Nephron progenitor cell (in vitro differentiated cells): ENCODE measurements at regions not wholly inside any gene's neighbourhood (a gene's known extent, or its start where the extent isn't known, plus 50 kb on each side); places are given as distances from the start of the nearest gene placed in this dataset.

Source experiments
- DNase-seq: peaks from one replicate; pipeline ENCODE4 v3.0.0; 2021
- H3K27ac Mint-ChIP-seq: 2 replicates; pipeline ENCODE4 v1.8.0; 2021; ENCODE audit warnings: mild to moderate bottlenecking, moderate library complexity, mixed read lengths
- H3K27me3 Mint-ChIP-seq: 2 replicates; pipeline ENCODE4 v1.8.0; 2021; ENCODE audit warnings: mild to moderate bottlenecking, low read depth, mixed read lengths; ENCODE audit not compliant: poor library complexity
- H3K36me3 Mint-ChIP-seq: 2 replicates; pipeline ENCODE4 v1.8.0; 2021; ENCODE audit warnings: low read depth, mixed read lengths
- H3K4me1 Mint-ChIP-seq: 2 replicates; pipeline ENCODE4 v1.8.0; 2021; ENCODE audit warnings: mixed read lengths
- H3K4me3 Mint-ChIP-seq: 2 replicates; pipeline ENCODE4 v1.8.0; 2021; ENCODE audit warnings: mild to moderate bottlenecking, moderate library complexity, mixed read lengths
- H3K9me3 Mint-ChIP-seq: 2 replicates; pipeline ENCODE4 v1.8.0; 2021; ENCODE audit warnings: mild to moderate bottlenecking, moderate library complexity, mixed read lengths
- CTCF ChIP-seq: fragments of 200-600 bp; sonication (generic); IDR thresholded peaks from 2 replicates; pipeline ENCODE4 v1.5.0; 2021; ENCODE audit warnings: antibody characterized with exemption

DNA sequence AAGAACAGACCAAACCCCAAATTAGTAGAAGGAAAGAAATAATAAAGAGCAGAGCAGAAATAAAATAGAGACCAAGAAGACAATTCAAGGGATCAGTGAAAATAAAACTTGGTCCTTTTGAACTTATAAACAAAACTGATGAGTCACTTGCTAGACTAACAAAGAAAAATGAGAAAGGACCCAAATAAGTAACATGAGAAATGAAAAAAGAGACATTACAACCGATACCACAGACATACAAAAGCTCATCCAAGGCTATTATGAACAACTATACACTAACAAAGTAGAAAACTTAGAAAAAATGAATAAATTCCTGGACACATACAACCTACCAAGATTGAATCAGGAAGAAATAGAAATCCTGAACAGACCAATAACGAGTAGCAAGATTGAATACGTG is 414.5 kb downstream of the HTR7 start:
- no peak for TF ChIP-seq CTCF
- Mint-ChIP-seq H3K36me3 (no peaks in the 10 kb centered on the region), H3K27ac (no peak overlapping the region), H3K27me3 (peaks cover 2% of the 10 kb centered on the region), H3K4me1 (no peaks in the 10 kb centered on the region), H3K9me3 (peaks cover 31% of the 10 kb centered on the region), H3K4me3 (no peak overlapping the region)
- DNase-seq = no peak

GRCh38 chr10:90447831-90448230 is 410.0 kb downstream of the HTR7 start:
- H3K27me3 Mint-ChIP-seq = no peaks in the 10 kb centered on the region
- DNase-seq = no peak
- H3K36me3 Mint-ChIP-seq = no peaks in the 10 kb centered on the region
- H3K9me3 Mint-ChIP-seq = peaks cover 9% of the 10 kb centered on the region
- no peak overlapping the region for H3K4me3 Mint-ChIP-seq
- no peak for TF ChIP-seq CTCF
- H3K4me1 Mint-ChIP-seq = no peaks in the 10 kb centered on the region
- no peak overlapping the region for H3K27ac Mint-ChIP-seq

GRCh38 chr10:90450797-90451196 is 407.0 kb downstream of the HTR7 start:
- no peak for DNase-seq
- Mint-ChIP-seq H3K27ac (no peak overlapping the region), H3K27me3 (no peaks in the 10 kb centered on the region), H3K36me3 (no peaks in the 10 kb centered on the region), H3K9me3 (no peaks in the 10 kb centered on the region), H3K4me1 (no peaks in the 10 kb centered on the region), H3K4me3 (no peak overlapping the region)
- TF ChIP-seq CTCF = no peak

DNA sequence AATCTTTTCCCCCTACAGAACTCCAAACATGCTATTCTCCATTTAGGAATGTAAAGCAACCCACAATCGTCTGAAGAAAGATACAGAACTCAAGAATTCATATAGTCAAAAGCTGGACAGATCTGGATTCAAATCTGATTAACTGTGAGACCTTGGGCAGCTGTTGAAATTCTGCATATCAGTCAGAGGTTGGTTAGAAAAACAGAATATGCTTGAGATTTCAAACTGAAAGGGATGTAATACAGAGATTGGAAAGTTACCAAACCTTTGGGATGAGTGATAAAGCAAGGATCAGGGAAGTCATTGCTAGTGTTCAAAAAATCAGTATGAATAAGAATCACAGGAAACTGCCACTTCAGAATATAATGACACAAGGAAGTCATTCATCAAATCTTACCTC is 406.6 kb downstream of the HTR7 start:
- Mint-ChIP-seq H3K4me1 (no peaks in the 10 kb centered on the region), H3K9me3 (no peaks in the 10 kb centered on the region), H3K27ac (no peak overlapping the region), H3K27me3 (no peaks in the 10 kb centered on the region), H3K36me3 (no peaks in the 10 kb centered on the region), H3K4me3 (no peak overlapping the region)
- TF ChIP-seq CTCF = no peak
- no peak for DNase-seq

DNA sequence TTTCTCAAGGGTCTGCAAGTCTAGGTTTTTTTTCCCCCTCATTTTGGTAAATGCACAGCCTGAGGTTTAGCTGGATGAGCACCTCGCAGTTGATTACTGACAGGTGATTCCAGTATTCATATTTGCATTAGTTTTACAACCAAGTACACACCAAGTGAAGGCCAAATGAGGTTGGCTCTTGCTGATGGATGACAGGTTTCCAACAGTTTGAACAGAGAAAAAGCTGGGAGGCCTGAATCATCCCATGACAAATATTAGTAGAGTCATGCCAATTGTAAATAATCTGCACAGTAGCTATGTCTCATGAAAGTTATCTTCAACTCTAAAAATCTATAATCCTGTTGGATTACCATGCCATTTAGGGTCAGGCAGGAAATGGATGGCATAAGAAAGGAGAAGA is 399.8 kb downstream of the HTR7 start:
- H3K9me3 Mint-ChIP-seq = no peaks in the 10 kb centered on the region
- H3K36me3 Mint-ChIP-seq = no peaks in the 10 kb centered on the region
- no peaks in the 10 kb centered on the region for H3K27me3 Mint-ChIP-seq
- no peak for DNase-seq
- no peak overlapping the region for H3K4me3 Mint-ChIP-seq
- H3K27ac Mint-ChIP-seq = no peak overlapping the region
- no peaks in the 10 kb centered on the region for H3K4me1 Mint-ChIP-seq
- no peak for TF ChIP-seq CTCF

GRCh38 chr10:90458571-90458970 is 399.3 kb downstream of the HTR7 start:
- Mint-ChIP-seq H3K4me3 (no peak overlapping the region), H3K27ac (no peak overlapping the region), H3K4me1 (no peaks in the 10 kb centered on the region), H3K9me3 (no peaks in the 10 kb centered on the region), H3K36me3 (no peaks in the 10 kb centered on the region), H3K27me3 (no peaks in the 10 kb centered on the region)
- no peak for TF ChIP-seq CTCF
- DNase-seq = no peak
